Mesendoderm (in vitro differentiated cells): ENCODE measurements at regions not wholly inside any gene's neighbourhood (a gene's known extent, or its start where the extent isn't known, plus 50 kb on each side); places are given as distances from the start of the nearest gene placed in this dataset.

Experiments used
- DNase-seq: peaks from one replicate; pipeline ENCODE4 v3.0.0; 2013
- H2AK5ac ChIP-seq: 2 replicates; pipeline ENCODE4 v1.6.1; 2013; ENCODE audit warnings: low read length, inconsistent platforms
- H2BK120ac ChIP-seq: 2 replicates; pipeline ENCODE4 v1.6.1; 2013; ENCODE audit warnings: low read depth, mild to moderate bottlenecking, low read length, moderate library complexity, mixed read lengths
- H2BK15ac ChIP-seq: replicated peaks from 2 replicates; pipeline ENCODE4 v1.6.1; 2013; ENCODE audit warnings: low read depth, mild to moderate bottlenecking, moderate library complexity
- H2BK5ac ChIP-seq: 2 replicates; pipeline ENCODE4 v1.6.1; 2013; ENCODE audit warnings: low read length, inconsistent platforms
- H3K18ac ChIP-seq: 2 replicates; pipeline ENCODE4 v1.6.1; 2013; ENCODE audit warnings: mild to moderate bottlenecking, low read length, mixed read lengths
- H3K23ac ChIP-seq: one replicate; pipeline ENCODE4 v1.6.1; 2013; ENCODE audit warnings: low read length
- H3K27ac ChIP-seq: 2 replicates; pipeline ENCODE4 v1.5.1; 2013; ENCODE audit warnings: low read depth, mild to moderate bottlenecking, inconsistent platforms, low read length, moderate library complexity
- H3K27me3 ChIP-seq: 2 replicates; pipeline ENCODE4 v1.6.1; 2013; ENCODE audit warnings: low read length, control low read depth, mild to moderate bottlenecking, inconsistent platforms; ENCODE audit not compliant: insufficient read depth, poor library complexity
- H3K36me3 ChIP-seq: 2 replicates; pipeline ENCODE4 v1.6.1; 2013; ENCODE audit warnings: low read length, inconsistent platforms; ENCODE audit not compliant: control insufficient read depth, insufficient read depth
- H3K4ac ChIP-seq: one replicate; pipeline ENCODE4 v1.6.1; 2013; ENCODE audit warnings: low read depth, mild to moderate bottlenecking, low read length, moderate library complexity
- H3K4me1 ChIP-seq: 2 replicates; pipeline ENCODE4 v1.6.1; 2013; ENCODE audit warnings: low read depth, low read length, inconsistent platforms; ENCODE audit not compliant: control insufficient read depth
- H3K4me2 ChIP-seq: 2 replicates; pipeline ENCODE4 v1.6.1; 2013; ENCODE audit warnings: low read length
- H3K4me3 ChIP-seq: 2 replicates; pipeline ENCODE4 v1.5.1; 2013; ENCODE audit warnings: mild to moderate bottlenecking, low read length
- H3K56ac ChIP-seq: one replicate; pipeline ENCODE4 v1.6.1; 2013; ENCODE audit warnings: low read length
- H3K79me1 ChIP-seq: 2 replicates; pipeline ENCODE4 v1.6.1; 2013; ENCODE audit warnings: low read length, inconsistent platforms
- H3K79me2 ChIP-seq: 2 replicates; pipeline ENCODE4 v1.6.1; 2013; ENCODE audit warnings: mild to moderate bottlenecking, low read length; ENCODE audit not compliant: control insufficient read depth, insufficient read depth
- H3K9ac ChIP-seq: 2 replicates; pipeline ENCODE4 v1.6.1; 2013; ENCODE audit warnings: low read length, inconsistent platforms
- H4K5ac ChIP-seq: one replicate; pipeline ENCODE4 v1.6.1; 2013; ENCODE audit warnings: low read length
- H4K8ac ChIP-seq: one replicate; pipeline ENCODE4 v1.6.1; 2013; ENCODE audit warnings: low read depth, mild to moderate bottlenecking, control low read depth, low read length, moderate library complexity
- WGBS: extraction: QIAGEN DNeasy Blood & Tissue Kit; methylation state at CpG from one replicate; pipeline ENCODE4 v1.1.7; 2013; ENCODE audit warnings: low lambda C conversion rate, missing lambda C conversion rate; ENCODE audit not compliant: insufficient coverage; ENCODE audit errors: extremely low coverage; 5-methylcytosine and 5-hydroxymethylcytosine counted together

GRCh38 chr14:101397206-101397605, 164.1 kb upstream of the DIO3 start:
- WGBS, result no CpG with 5 or more reads among the region's 12 CpGs

DNA sequence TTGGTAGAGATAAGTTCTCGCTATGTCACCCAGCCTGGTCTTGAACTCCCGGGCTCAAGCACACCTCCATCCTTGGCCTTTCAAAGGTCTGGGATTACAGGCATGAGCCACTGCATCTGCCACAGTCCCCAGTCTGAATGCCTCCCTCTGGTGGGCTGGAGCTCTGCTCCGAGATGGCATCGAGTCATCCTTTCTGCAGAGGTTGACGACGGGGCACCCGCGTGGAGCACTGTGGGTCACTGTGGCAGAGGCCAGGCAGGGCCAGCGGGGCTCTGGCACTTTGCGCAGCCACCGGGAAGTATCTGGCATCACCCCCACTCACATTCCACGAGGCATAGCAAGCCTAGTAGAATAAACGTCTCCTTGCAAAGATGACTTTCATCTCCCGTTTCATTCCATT, 163.3 kb upstream of the DIO3 start:
- Histone ChIP-seq H3K18ac (no peak overlapping the region), H3K27me3 (no peaks in the 10 kb centered on the region), H2BK5ac (no peak overlapping the region), H3K4ac (no peak overlapping the region), H3K36me3 (no peaks in the 10 kb centered on the region), H3K4me3 (no peak overlapping the region), H2BK15ac (no peak overlapping the region), H3K23ac (no peak overlapping the region), H3K4me2 (no peak overlapping the region), H4K8ac (no peak overlapping the region), H3K79me2 (no peaks in the 10 kb centered on the region), H4K5ac (no peak overlapping the region), H2AK5ac (no peak overlapping the region), H3K27ac (no peak overlapping the region), H3K79me1 (no peaks in the 10 kb centered on the region), H3K56ac (no peak overlapping the region), H3K9ac (no peak overlapping the region), H3K4me1 (peaks cover 6% of the 10 kb centered on the region), H2BK120ac (no peak overlapping the region)
- DNase-seq, result peak; percentile 31
- no CpG with 5 or more reads among the region's 14 CpGs for WGBS

More at GRCh38 chr14:101397206-101397605, 164.1 kb upstream of the DIO3 start:
- no peak for DNase-seq
- Histone ChIP-seq H3K4me3 (no peak overlapping the region), H2AK5ac (no peak overlapping the region), H3K23ac (no peak overlapping the region), H3K4ac (no peak overlapping the region), H3K56ac (no peak overlapping the region), H4K5ac (no peak overlapping the region), H2BK5ac (no peak overlapping the region), H3K27ac (no peak overlapping the region), H2BK15ac (no peak overlapping the region), H3K27me3 (no peaks in the 10 kb centered on the region), H3K36me3 (no peaks in the 10 kb centered on the region), H3K4me2 (no peak overlapping the region), H3K79me2 (no peaks in the 10 kb centered on the region), H2BK120ac (no peak overlapping the region), H4K8ac (no peak overlapping the region), H3K9ac (no peak overlapping the region), H3K79me1 (no peaks in the 10 kb centered on the region), H3K4me1 (peaks cover 6% of the 10 kb centered on the region), H3K18ac (no peak overlapping the region)

DNA sequence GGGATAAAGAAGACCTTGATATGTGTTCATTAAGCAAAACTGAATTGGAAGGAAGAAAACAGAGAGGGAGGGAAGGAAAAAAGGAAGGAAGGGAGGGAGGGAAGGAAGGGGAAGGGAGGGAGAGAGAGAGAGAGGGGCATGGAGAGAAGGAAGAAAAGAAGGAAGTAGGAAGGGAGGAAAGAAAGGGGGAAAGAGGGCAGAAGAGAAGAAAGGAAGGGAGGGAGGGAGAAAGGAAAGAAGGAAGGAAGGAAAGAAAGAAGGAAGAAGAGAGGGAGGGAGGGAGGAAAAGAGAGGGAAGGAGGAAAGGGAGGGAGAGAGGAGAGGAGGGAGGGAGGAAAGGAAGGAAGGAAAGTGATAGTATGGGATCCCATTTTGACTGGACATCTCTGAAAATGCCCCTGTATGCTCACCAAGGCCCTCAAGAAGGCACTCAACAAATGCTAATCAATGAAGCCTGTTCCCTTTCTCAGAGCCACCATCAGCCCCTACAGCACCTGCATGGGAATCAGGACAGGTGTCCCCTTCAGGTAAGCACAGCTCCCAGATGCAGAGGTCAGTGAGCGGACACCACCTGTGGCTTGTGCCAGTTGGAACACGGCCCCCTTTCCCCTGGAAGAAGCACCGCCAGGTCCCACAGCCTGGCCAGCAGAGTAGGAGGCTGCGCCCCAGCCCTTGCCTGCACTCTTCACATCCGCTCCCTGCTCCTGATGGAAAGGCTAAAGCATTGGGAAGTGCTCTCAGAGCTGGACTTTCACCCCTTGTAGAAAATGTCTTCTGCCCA, 161.4 kb upstream of the DIO3 start:
- H3K27me3 ChIP-seq, result no peaks in the 10 kb centered on the region
- peak overlapping the region; percentile 76 for H2AK5ac ChIP-seq
- H3K27ac ChIP-seq, result no peak overlapping the region
- no peak overlapping the region for H3K4me2 ChIP-seq
- peak overlapping the region; percentile 5 for H3K4ac ChIP-seq
- H4K8ac ChIP-seq, result no peak overlapping the region
- H3K36me3 ChIP-seq, result no peaks in the 10 kb centered on the region
- no peak overlapping the region for H3K4me3 ChIP-seq
- no peak overlapping the region for H4K5ac ChIP-seq
- H2BK15ac ChIP-seq, result no peak overlapping the region
- no peak overlapping the region for H2BK120ac ChIP-seq
- no CpG with 5 or more reads among the region's 5 CpGs for WGBS
- peak overlapping the region; percentile 25 for H3K56ac ChIP-seq
- H3K4me1 ChIP-seq, result peaks cover 6% of the 10 kb centered on the region
- H2BK5ac ChIP-seq, result no peak overlapping the region
- H3K9ac ChIP-seq, result no peak overlapping the region
- no peaks in the 10 kb centered on the region for H3K79me2 ChIP-seq
- H3K23ac ChIP-seq, result no peak overlapping the region
- no peak for DNase-seq
- no peak overlapping the region for H3K18ac ChIP-seq
- no peaks in the 10 kb centered on the region for H3K79me1 ChIP-seq

DNA sequence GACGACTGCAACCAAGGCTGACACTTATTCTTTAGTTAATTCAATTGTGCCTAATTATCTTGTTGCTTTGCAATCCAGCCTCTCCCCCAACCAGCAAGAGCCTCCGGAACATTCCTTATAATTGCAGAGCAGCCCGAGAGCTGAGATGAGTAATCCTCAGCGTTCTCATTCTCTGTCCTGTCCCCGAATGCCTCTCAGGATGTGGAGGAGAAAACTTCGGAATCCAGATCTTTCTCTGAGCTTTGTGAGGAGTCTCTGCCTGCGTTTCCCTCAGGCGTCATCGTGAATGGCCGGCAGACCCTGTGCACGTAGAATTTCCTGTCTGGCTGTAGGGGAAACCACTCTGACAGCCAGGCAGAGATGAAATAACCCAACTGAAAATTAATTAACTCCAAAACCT, 160.5 kb upstream of the DIO3 start:
- H3K36me3 ChIP-seq, result no peaks in the 10 kb centered on the region
- no peak overlapping the region for H3K4ac ChIP-seq
- no CpG with 5 or more reads among the region's 11 CpGs for WGBS
- no peak overlapping the region for H3K27ac ChIP-seq
- no peak overlapping the region for H3K23ac ChIP-seq
- H2BK120ac ChIP-seq, result no peak overlapping the region
- H3K9ac ChIP-seq, result peak overlapping the region; percentile 20
- H4K5ac ChIP-seq, result no peak overlapping the region
- H3K79me1 ChIP-seq, result no peaks in the 10 kb centered on the region
- H3K79me2 ChIP-seq, result no peaks in the 10 kb centered on the region
- no peak overlapping the region for H3K4me3 ChIP-seq
- H2BK15ac ChIP-seq, result no peak overlapping the region
- peak; percentile 56 for DNase-seq
- no peak overlapping the region for H4K8ac ChIP-seq
- no peak overlapping the region for H2BK5ac ChIP-seq
- no peak overlapping the region for H2AK5ac ChIP-seq
- H3K56ac ChIP-seq, result peak overlapping the region; percentile 54
- no peak overlapping the region for H3K4me2 ChIP-seq
- H3K4me1 ChIP-seq, result peaks cover 6% of the 10 kb centered on the region
- H3K18ac ChIP-seq, result no peak overlapping the region
- H3K27me3 ChIP-seq, result no peaks in the 10 kb centered on the region

- Histone ChIP-seq H3K4ac (no peak overlapping the region), H3K4me1 (peaks cover 6% of the 10 kb centered on the region), H3K4me2 (no peak overlapping the region), H3K18ac (no peak overlapping the region), H2BK120ac (no peak overlapping the region), H3K27me3 (no peaks in the 10 kb centered on the region), H4K5ac (no peak overlapping the region), H3K23ac (no peak overlapping the region), H3K4me3 (no peak overlapping the region), H3K9ac (no peak overlapping the region), H3K36me3 (no peaks in the 10 kb centered on the region), H3K56ac (no peak overlapping the region), H3K79me1 (no peaks in the 10 kb centered on the region), H3K79me2 (no peaks in the 10 kb centered on the region), H4K8ac (no peak overlapping the region), H3K27ac (no peak overlapping the region), H2BK5ac (no peak overlapping the region), H2BK15ac (no peak overlapping the region), H2AK5ac (no peak overlapping the region)
- DNase-seq, result no peak
- WGBS, result no CpG with 5 or more reads among the region's 23 CpGs
These were observed 158.2 kb upstream of the DIO3 start for GRCh38 chr14:101402936-101403660.
